ENCODE measurements at regions not wholly inside any gene's neighbourhood (a gene's known extent, or its start where the extent isn't known, plus 50 kb on each side); places are given as distances from the start of the nearest gene placed in this dataset.

- no peak overlapping the region for H3K27ac ChIP-seq
- H3K9me3 ChIP-seq = no peaks in the 10 kb centered on the region
- no peaks in the 10 kb centered on the region for H3K27me3 ChIP-seq
- TF ChIP-seq CTCF (IDR thresholded peaks at IDR 0.05) = no peak
- TF ChIP-seq POLR2A (IDR thresholded peaks at IDR 0.05) = no peak
- no peak overlapping the region for H3K4me3 ChIP-seq
- 72 to 75% methylated on average over 15 to 18 of the region's 19 CpGs for WGBS, 2 donors
- intact Hi-C loops (cut with DNase I) = no loop called here
- H3K4me1 ChIP-seq = no peaks in the 10 kb centered on the region
- no peaks in the 10 kb centered on the region for H3K36me3 ChIP-seq
- DNase-seq = no peak
Measured at GRCh38 chr9:31848505-31849285, 535.7 kb upstream of the ACO1 start.

GRCh38 chr9:31854187-31854586, 530.3 kb upstream of the ACO1 start:
- no peak overlapping the region for H3K27ac ChIP-seq
- intact Hi-C loops (cut with DNase I) = no loop called here
- TF ChIP-seq POLR2A (IDR thresholded peaks at IDR 0.05) (no peak), CTCF (IDR thresholded peaks at IDR 0.05) (no peak)
- 92 to 97% methylated on average over 3 of the region's 3 CpGs for WGBS, 2 donors
- no peak overlapping the region for H3K4me3 ChIP-seq
- H3K36me3 ChIP-seq = no peaks in the 10 kb centered on the region
- no peaks in the 10 kb centered on the region for H3K4me1 ChIP-seq
- peaks cover 0 to 4% (median 0%) of the 10 kb centered on the region in 3 donors for H3K9me3 ChIP-seq
- DNase-seq = no peak
- no peaks in the 10 kb centered on the region for H3K27me3 ChIP-seq

GRCh38 chr9:31868830-31869229, 515.6 kb upstream of the ACO1 start:
- WGBS, 2 donors = 80 to 100% methylated on average over 1 to 2 of the region's 5 CpGs
- H3K4me3 ChIP-seq = no peak overlapping the region
- TF ChIP-seq POLR2A (IDR thresholded peaks at IDR 0.05) (no peak), CTCF (IDR thresholded peaks at IDR 0.05) (no peak)
- no peaks in the 10 kb centered on the region for H3K36me3 ChIP-seq
- peaks cover 0 to 5% (median 0%) of the 10 kb centered on the region in 3 donors for H3K9me3 ChIP-seq
- DNase-seq = no peak
- no peaks in the 10 kb centered on the region for H3K27me3 ChIP-seq
- no peak overlapping the region for H3K27ac ChIP-seq
- no peaks in the 10 kb centered on the region for H3K4me1 ChIP-seq
- intact Hi-C loops (cut with DNase I) = no loop called here

GRCh38 chr9:31870276-31870675, 514.2 kb upstream of the ACO1 start:
- peaks cover 0 to 5% (median 0%) of the 10 kb centered on the region in 3 donors for H3K9me3 ChIP-seq
- TF ChIP-seq CTCF (IDR thresholded peaks at IDR 0.05) (no peak), POLR2A (IDR thresholded peaks at IDR 0.05) (no peak)
- no peaks in the 10 kb centered on the region for H3K27me3 ChIP-seq
- no peak for DNase-seq
- intact Hi-C loops (cut with DNase I) = no loop called here
- 48 to 59% methylated on average over 2 of the region's 2 CpGs for WGBS, 2 donors
- no peak overlapping the region for H3K4me3 ChIP-seq
- H3K4me1 ChIP-seq = no peaks in the 10 kb centered on the region
- H3K36me3 ChIP-seq = no peaks in the 10 kb centered on the region
- no peak overlapping the region for H3K27ac ChIP-seq

- intact Hi-C loops (cut with DNase I) = no loop called here
- H3K4me1 ChIP-seq = no peaks in the 10 kb centered on the region
- no peaks in the 10 kb centered on the region for H3K27me3 ChIP-seq
- no peak overlapping the region for H3K27ac ChIP-seq
- H3K9me3 ChIP-seq = peaks cover 0 to 3% (median 0%) of the 10 kb centered on the region in 3 donors
- DNase-seq = no peak
- TF ChIP-seq POLR2A (IDR thresholded peaks at IDR 0.05) = no peak
- TF ChIP-seq CTCF (IDR thresholded peaks at IDR 0.05) = no peak
- H3K4me3 ChIP-seq = no peak overlapping the region
- no peaks in the 10 kb centered on the region for H3K36me3 ChIP-seq
- WGBS, 2 donors = 78 to 82% methylated on average over 7 of the region's 7 CpGs
Measured at GRCh38 chr9:31873722-31874121, 510.7 kb upstream of the ACO1 start.
